GM12891 (cell line): ENCODE measurements at regions not wholly inside any gene's neighbourhood (a gene's known extent, or its start where the extent isn't known, plus 50 kb on each side); places are given as distances from the start of the nearest gene placed in this dataset.

Experiments
- DNase-seq: peaks from one replicate; pipeline ENCODE4 v3.0.0; 2011; ENCODE audit warnings: low spot score; ENCODE audit not compliant: insufficient read length
- FAIRE-seq: peaks from 2 replicates; lab custom pipeline; 2011; peaks lifted over from hg19 to GRCh38; lab: Jason Lieb, UNC
- PAX5 ChIP-seq: IDR thresholded peaks from 2 replicates; pipeline ENCODE4 v1.6.1; 2011; ENCODE audit warnings: low read length, moderate library complexity, mild to moderate bottlenecking; ENCODE audit not compliant: insufficient read depth, severe bottlenecking
- POLR2A ChIP-seq: IDR thresholded peaks from 2 replicates; pipeline ENCODE4 v1.6.1; 2011; ENCODE audit warnings: low read depth, low read length, control low read depth
- POLR2AphosphoS5 ChIP-seq: IDR thresholded peaks from 2 replicates; pipeline ENCODE4 v1.6.1; 2011; ENCODE audit warnings: low read depth, low read length, control low read depth
- POU2F2 ChIP-seq: IDR thresholded peaks from 2 replicates; pipeline ENCODE4 v1.6.1; 2011; ENCODE audit warnings: low read depth, mild to moderate bottlenecking, control low read depth, low read length, moderate library complexity
- SPI1 ChIP-seq: IDR thresholded peaks from 2 replicates; pipeline ENCODE4 v1.6.1; 2011; ENCODE audit warnings: low read depth, low read length, control low read depth
- TAF1 ChIP-seq: IDR thresholded peaks from 2 replicates; pipeline ENCODE4 v1.6.1; 2011; ENCODE audit warnings: low read depth, low read length, control low read depth

GRCh38 chr2:71822463-71822862 is 325.2 kb downstream of the CYP26B1 start:
- TF ChIP-seq POU2F2 (no peak), POLR2A (no peak), TAF1 (no peak), PAX5 (no peak), SPI1 (no peak), POLR2AphosphoS5 (no peak)
- DNase-seq (no peak), FAIRE-seq (no peak)

DNA sequence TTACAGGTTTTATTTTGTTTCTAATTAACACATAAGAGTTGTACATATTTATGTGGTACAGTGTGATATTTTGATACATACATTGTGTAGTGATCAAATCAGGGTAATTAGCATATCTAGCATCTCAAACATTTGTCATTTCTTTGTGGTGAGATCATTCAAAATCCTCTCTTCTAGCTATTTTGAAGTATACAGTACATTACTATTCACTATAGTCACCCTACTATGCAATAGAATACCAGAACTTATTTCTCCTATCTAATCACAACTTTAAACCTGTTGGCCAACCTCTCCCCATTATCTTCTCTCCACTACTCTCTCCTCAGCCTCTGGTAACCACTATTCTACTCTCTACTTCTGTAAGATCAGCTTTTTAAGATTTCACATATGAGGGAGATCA is 325.8 kb downstream of the CYP26B1 start:
- TF ChIP-seq POLR2A = no peak
- TF ChIP-seq POU2F2 = no peak
- no peak for TF ChIP-seq PAX5
- TF ChIP-seq TAF1 = no peak
- TF ChIP-seq POLR2AphosphoS5 = no peak
- TF ChIP-seq SPI1 = no peak
- FAIRE-seq (no peak), DNase-seq (no peak)

DNA sequence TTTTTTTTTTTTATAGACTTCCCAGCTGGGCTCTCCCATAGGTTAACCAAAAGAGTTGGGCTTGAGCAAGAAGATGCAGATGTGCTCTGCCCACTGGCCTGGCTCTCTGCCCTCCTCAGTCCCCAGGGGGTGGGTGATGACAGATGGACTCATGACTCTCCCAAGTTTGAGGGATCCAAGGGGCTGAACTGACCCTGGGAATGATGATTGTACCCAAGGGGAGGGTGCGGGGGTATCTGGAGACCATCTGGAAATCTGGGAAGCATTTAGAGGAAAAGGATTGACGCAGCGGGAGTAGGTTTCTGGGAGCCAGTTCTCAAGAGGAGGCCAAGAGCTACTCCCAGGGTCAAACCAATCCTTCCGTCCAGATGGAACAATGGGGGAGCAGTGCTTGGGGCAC is 330.8 kb downstream of the CYP26B1 start:
- FAIRE-seq = no peak
- TF ChIP-seq SPI1 (no peak), POLR2A (no peak), POLR2AphosphoS5 (no peak), POU2F2 (no peak), PAX5 (no peak), TAF1 (no peak)
- no peak for DNase-seq

DNA sequence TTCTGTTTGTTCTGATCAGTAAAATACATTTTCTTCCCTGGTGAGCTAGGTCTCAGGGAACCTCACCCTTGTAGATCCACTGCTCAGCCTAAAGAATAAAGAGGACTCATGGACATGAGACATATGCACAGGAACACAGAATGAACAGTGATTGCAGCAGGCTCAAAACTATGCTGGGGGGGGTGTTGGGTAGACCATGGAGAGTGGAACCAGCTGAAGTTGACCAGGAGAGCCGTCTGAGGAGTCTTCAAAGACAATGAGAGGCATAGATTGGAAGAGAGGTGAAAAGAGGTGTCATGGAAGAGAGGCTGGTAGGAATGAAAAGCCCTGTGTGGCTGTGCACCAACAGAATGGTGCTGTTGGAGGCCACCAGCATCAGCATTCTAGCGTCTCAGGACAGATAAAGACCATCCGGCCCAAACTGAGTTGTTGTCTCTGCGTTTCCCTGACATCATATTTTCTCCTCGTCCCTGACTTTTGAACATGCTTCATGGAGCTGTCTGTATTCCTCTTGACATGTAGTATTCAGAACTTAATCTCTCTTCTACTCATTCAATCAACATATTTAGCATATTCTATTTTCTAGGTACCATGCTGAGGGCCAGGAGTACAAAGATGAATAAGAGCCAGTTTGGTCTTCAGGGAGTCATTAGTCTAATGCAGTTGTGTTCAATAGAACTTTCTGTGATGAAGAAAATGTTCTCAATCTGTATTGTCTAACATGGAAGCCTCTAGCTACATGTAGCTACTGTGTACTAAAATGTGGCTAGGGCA is 331.8 kb downstream of the CYP26B1 start:
- DNase-seq (no peak), FAIRE-seq (no peak)
- TF ChIP-seq POLR2AphosphoS5 = no peak
- no peak for TF ChIP-seq PAX5
- TF ChIP-seq TAF1 = no peak
- no peak for TF ChIP-seq POLR2A
- TF ChIP-seq POU2F2 = no peak
- TF ChIP-seq SPI1 = no peak

- DNase-seq (no peak), FAIRE-seq (no peak)
- TF ChIP-seq POU2F2 (no peak), POLR2AphosphoS5 (no peak), TAF1 (no peak), POLR2A (no peak), SPI1 (no peak), PAX5 (no peak)
Measured at GRCh38 chr2:71814885-71815284, 332.8 kb downstream of the CYP26B1 start.

- no peak for FAIRE-seq
- no peak for DNase-seq
- no peak for TF ChIP-seq PAX5
- TF ChIP-seq TAF1 = no peak
- no peak for TF ChIP-seq POLR2AphosphoS5
- no peak for TF ChIP-seq POLR2A
- no peak for TF ChIP-seq SPI1
- TF ChIP-seq POU2F2 = no peak
Measured at GRCh38 chr2:71813807-71814470, 333.7 kb downstream of the CYP26B1 start.

- no peak for FAIRE-seq
- no peak for DNase-seq
- no peak for TF ChIP-seq PAX5
- no peak for TF ChIP-seq POLR2A
- TF ChIP-seq TAF1 = no peak
- no peak for TF ChIP-seq SPI1
- no peak for TF ChIP-seq POU2F2
- no peak for TF ChIP-seq POLR2AphosphoS5
Measured at GRCh38 chr2:71813315-71813714, 334.3 kb downstream of the CYP26B1 start.

DNA sequence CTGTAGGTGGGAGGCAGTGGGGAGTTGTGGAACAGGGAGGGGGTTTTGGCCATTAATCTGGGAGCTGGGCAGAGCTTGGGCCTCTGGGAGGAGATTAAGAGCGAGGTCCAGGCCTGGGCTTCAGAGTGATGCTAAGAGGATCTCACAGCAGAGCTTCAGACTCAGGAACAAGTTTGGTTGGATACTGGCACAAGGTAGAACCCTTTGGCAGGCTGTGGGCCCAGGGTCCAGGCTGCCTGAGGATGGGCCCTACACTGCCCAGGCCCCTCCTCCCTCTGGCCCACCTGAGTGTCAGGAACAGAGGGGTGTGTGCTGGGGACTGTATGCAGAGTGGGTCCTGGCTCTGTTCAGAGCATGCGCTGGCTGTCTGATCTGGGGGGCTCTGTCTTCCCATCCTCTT is 334.9 kb downstream of the CYP26B1 start:
- no peak for DNase-seq
- no peak for FAIRE-seq
- no peak for TF ChIP-seq SPI1

- TF ChIP-seq POU2F2 (no peak), TAF1 (no peak), PAX5 (no peak), POLR2AphosphoS5 (no peak), SPI1 (no peak), POLR2A (no peak)
- FAIRE-seq = no peak
- DNase-seq = no peak
Measured at GRCh38 chr2:71811726-71812125, 335.9 kb downstream of the CYP26B1 start.

GRCh38 chr2:71811157-71811556 is 336.5 kb downstream of the CYP26B1 start:
- FAIRE-seq (no peak), DNase-seq (no peak)
- no peak for TF ChIP-seq PAX5
